Natural killer cell (primary cell): ENCODE measurements at regions not wholly inside any gene's neighbourhood (a gene's known extent, or its start where the extent isn't known, plus 50 kb on each side); places are given as distances from the start of the nearest gene placed in this dataset.

ENCODE experiments used
- ATAC-seq, 3 donors: fragments of 150-1000 bp in 2 of 3; fragments of 200-7000 bp in 1 of 3; cut with Tn5 transposase; 1 replicate in 1 of 3; 2 replicates in 2 of 3; pipeline ENCODE4 v1.10.0; 2021; ENCODE audit warnings: mild to moderate bottlenecking in 2 of 3, moderate library complexity in 2 of 3
- DNase-seq, 2 donors: peaks; one replicate each; pipeline versions ENCODE4 v3.0.0 to v3.0.0-alpha.2; 2013 to 2021; ENCODE audit warnings: mixed read lengths in 1 of 2
- H3K27ac ChIP-seq: one replicate; pipeline ENCODE4 v1.5.1; 2013; ENCODE audit warnings: mild to moderate bottlenecking, low read length
- H3K27me3 ChIP-seq: one replicate; pipeline ENCODE4 v1.6.1; 2013; ENCODE audit warnings: low read length; ENCODE audit not compliant: control insufficient read depth, insufficient read depth
- H3K36me3 ChIP-seq: one replicate; pipeline ENCODE4 v1.6.1; 2013; ENCODE audit warnings: low read length; ENCODE audit not compliant: control insufficient read depth, insufficient read depth
- H3K4me1 ChIP-seq: one replicate; pipeline ENCODE4 v1.6.1; 2013; ENCODE audit warnings: low read length; ENCODE audit not compliant: control insufficient read depth, insufficient read depth
- H3K4me3 ChIP-seq: one replicate; pipeline ENCODE4 v1.5.1; 2013; ENCODE audit warnings: low read length
- H3K9me3 ChIP-seq: one replicate; pipeline ENCODE4 v1.6.1; 2013; ENCODE audit warnings: low read length; ENCODE audit not compliant: control insufficient read depth, insufficient read depth
- H3K27ac Mint-ChIP-seq, 2 donors: one replicate each; pipeline ENCODE4 v1.8.0; 2022; ENCODE audit warnings: mild to moderate bottlenecking in 2 of 2, mixed read lengths in 2 of 2, moderate library complexity in 1 of 2
- H3K27me3 Mint-ChIP-seq, 2 donors: one replicate each; pipeline ENCODE4 v1.8.0; 2022; ENCODE audit warnings: low read depth in 2 of 2, mixed read lengths in 2 of 2
- H3K36me3 Mint-ChIP-seq: one replicate; pipeline ENCODE4 v1.8.0; 2022; ENCODE audit warnings: mixed read lengths
- H3K4me1 Mint-ChIP-seq, 2 donors: one replicate each; pipeline ENCODE4 v1.8.0; 2022; ENCODE audit warnings: mixed read lengths in 2 of 2
- H3K4me3 Mint-ChIP-seq: one replicate; pipeline ENCODE4 v1.8.0; 2022; ENCODE audit warnings: mild to moderate bottlenecking, moderate library complexity, mixed read lengths
- H3K9me3 Mint-ChIP-seq, 2 donors: one replicate each; pipeline ENCODE4 v1.8.0; 2022; ENCODE audit warnings: mixed read lengths in 2 of 2
- CTCF ChIP-seq: fragments of 200-600 bp; IDR thresholded peaks from one replicate; pipeline ENCODE4 v1.8.0; 2022; ENCODE audit warnings: antibody characterized with exemption
- WGBS: methylation state at CpG from one replicate; pipeline ENCODE4 v1.1.7; 2013; ENCODE audit warnings: missing lambda C conversion rate; ENCODE audit not compliant: insufficient coverage; 5-methylcytosine and 5-hydroxymethylcytosine counted together
- intact Hi-C: fragments of 100-400 bp; cut with micrococcal nuclease; formaldehyde crosslinking; loops from one replicate; pipeline ENCODE4 v1.14.2; 2022

GRCh38 chr9:105828171-105828570, 133.8 kb downstream of the TMEM38B start:
- Histone ChIP-seq H3K4me3 (no peak overlapping the region), H3K27me3 (no peaks in the 10 kb centered on the region), H3K36me3 (no peaks in the 10 kb centered on the region), H3K9me3 (no peaks in the 10 kb centered on the region), H3K4me1 (no peaks in the 10 kb centered on the region), H3K27ac (no peak overlapping the region)
- no peak overlapping the region for H3K27ac Mint-ChIP-seq
- TF ChIP-seq CTCF: no peak
- intact Hi-C loops: no loop called here
- no peak for ATAC-seq
- DNase-seq: no peak
- no peak overlapping the region for H3K4me3 Mint-ChIP-seq
- H3K27me3 Mint-ChIP-seq: peaks cover 0 to 2% of the 10 kb centered on the region in 2 donors
- H3K4me1 Mint-ChIP-seq: no peaks in the 10 kb centered on the region
- H3K36me3 Mint-ChIP-seq: no peaks in the 10 kb centered on the region
- 97% methylated on average over 2 of the region's 2 CpGs for WGBS
- H3K9me3 Mint-ChIP-seq: peaks cover 2 to 3% of the 10 kb centered on the region in 2 donors

GRCh38 chr9:105828596-105829213, 134.4 kb downstream of the TMEM38B start:
- Histone ChIP-seq H3K4me1 (no peaks in the 10 kb centered on the region), H3K27ac (no peak overlapping the region), H3K4me3 (no peak overlapping the region), H3K27me3 (no peaks in the 10 kb centered on the region), H3K9me3 (no peaks in the 10 kb centered on the region), H3K36me3 (no peaks in the 10 kb centered on the region)
- intact Hi-C loops: no loop called here
- peaks cover 0 to 2% of the 10 kb centered on the region in 2 donors for H3K27me3 Mint-ChIP-seq
- H3K4me3 Mint-ChIP-seq: no peak overlapping the region
- peaks cover 2 to 3% of the 10 kb centered on the region in 2 donors for H3K9me3 Mint-ChIP-seq
- WGBS: 91% methylated on average over 1 of the region's 1 CpG
- TF ChIP-seq CTCF: no peak
- H3K36me3 Mint-ChIP-seq: no peaks in the 10 kb centered on the region
- no peak overlapping the region for H3K27ac Mint-ChIP-seq
- no peak for ATAC-seq
- no peaks in the 10 kb centered on the region for H3K4me1 Mint-ChIP-seq
- DNase-seq: no peak

GRCh38 chr9:105830461-105830860, 136.1 kb downstream of the TMEM38B start:
- Mint-ChIP-seq H3K27me3 (peaks cover 0 to 6% of the 10 kb centered on the region in 2 donors), H3K9me3 (peaks cover 0 to 2% of the 10 kb centered on the region in 2 donors), H3K4me3 (no peak overlapping the region), H3K27ac (no peak overlapping the region), H3K36me3 (no peaks in the 10 kb centered on the region), H3K4me1 (no peaks in the 10 kb centered on the region)
- no peak for DNase-seq
- H3K9me3 ChIP-seq: no peaks in the 10 kb centered on the region
- no peaks in the 10 kb centered on the region for H3K27me3 ChIP-seq
- intact Hi-C loops: no loop called here
- no peak overlapping the region for H3K4me3 ChIP-seq
- no peak for TF ChIP-seq CTCF
- H3K27ac ChIP-seq: no peak overlapping the region
- WGBS: 100% methylated on average over 1 of the region's 1 CpG
- H3K36me3 ChIP-seq: no peaks in the 10 kb centered on the region
- no peak for ATAC-seq
- no peaks in the 10 kb centered on the region for H3K4me1 ChIP-seq

GRCh38 chr9:105832096-105832710, 137.9 kb downstream of the TMEM38B start:
- H3K27ac Mint-ChIP-seq: no peak overlapping the region
- no peaks in the 10 kb centered on the region for H3K36me3 ChIP-seq
- no peak overlapping the region for H3K27ac ChIP-seq
- ATAC-seq: no peak
- no peak overlapping the region for H3K4me3 ChIP-seq
- no peaks in the 10 kb centered on the region for H3K9me3 Mint-ChIP-seq
- H3K27me3 ChIP-seq: no peaks in the 10 kb centered on the region
- H3K4me1 ChIP-seq: no peaks in the 10 kb centered on the region
- H3K36me3 Mint-ChIP-seq: no peaks in the 10 kb centered on the region
- H3K4me3 Mint-ChIP-seq: no peak overlapping the region
- TF ChIP-seq CTCF: no peak
- H3K27me3 Mint-ChIP-seq: peaks cover 0 to 6% of the 10 kb centered on the region in 2 donors
- no peaks in the 10 kb centered on the region for H3K4me1 Mint-ChIP-seq
- intact Hi-C loops: no loop called here
- WGBS: 96% methylated on average over 4 of the region's 4 CpGs
- no peak for DNase-seq
- H3K9me3 ChIP-seq: no peaks in the 10 kb centered on the region
